Right ventricle myocardium superior (tissue), 1 donor: ENCODE measurements at regions not wholly inside any gene's neighbourhood (a gene's known extent, or its start where the extent isn't known, plus 50 kb on each side); places are given as distances from the start of the nearest gene placed in this dataset.

Experiments used
- ATAC-seq: fragments of 200-7000 bp; cut with Tn5 transposase; one replicate; pipeline ENCODE4 v1.9.1; 2020; ENCODE audit warnings: mild to moderate bottlenecking; ENCODE audit not compliant: poor library complexity
- DNase-seq: peaks from one replicate; pipeline ENCODE4 v3.0.0-alpha.2; 2020
- intact Hi-C: fragments of 100-400 bp; cut with DNase I; formaldehyde crosslinking; loops from one replicate; pipeline ENCODE4 v1.11.2; 2022
- donor health status: DM: no; HTN: yes; CAD: no; lungs with severe emphysema.

- no peak for ATAC-seq
- DNase-seq: no peak
- intact Hi-C loops: no loop called here
Measured at GRCh38 chr10:129233351-129234148, 233.5 kb upstream of the MGMT start.

- no peak for DNase-seq
- intact Hi-C loops: no loop called here
- ATAC-seq: no peak
Measured at GRCh38 chr10:129236274-129236691, 230.8 kb upstream of the MGMT start.

- intact Hi-C loops: no loop called here
- ATAC-seq (no peak), DNase-seq (no peak)
Measured at GRCh38 chr10:129241461-129241860, 225.6 kb upstream of the MGMT start.

GRCh38 chr10:129244298-129244697 lies 222.7 kb upstream of the MGMT start:
- intact Hi-C loops: no loop called here
- DNase-seq (no peak), ATAC-seq (no peak)

- intact Hi-C loops: no loop called here
- no peak for ATAC-seq
- DNase-seq: no peak
Measured at GRCh38 chr10:129244757-129245156, 222.3 kb upstream of the MGMT start.

GRCh38 chr10:129253161-129253864 lies 213.7 kb upstream of the MGMT start:
- intact Hi-C loops: no loop called here
- DNase-seq (no peak), ATAC-seq (no peak)

GRCh38 chr10:129253865-129254179 lies 213.2 kb upstream of the MGMT start:
- DNase-seq (no peak), ATAC-seq (no peak)
- intact Hi-C loops: no loop called here

- DNase-seq (no peak), ATAC-seq (peak; percentile 81)
- intact Hi-C loops: no loop called here
Measured at GRCh38 chr10:129258283-129258923, 208.6 kb upstream of the MGMT start.

GRCh38 chr10:129259128-129259815 lies 207.8 kb upstream of the MGMT start:
- intact Hi-C loops: no loop called here
- DNase-seq (no peak), ATAC-seq (peak; percentile 81)

GRCh38 chr10:129272176-129272575 lies 194.9 kb upstream of the MGMT start:
- DNase-seq (peak; percentile 48), ATAC-seq (peak; percentile 52)
- intact Hi-C loops: no loop called here

GRCh38 chr10:129272866-129273650 lies 194.0 kb upstream of the MGMT start:
- ATAC-seq: peak; percentile 64

GRCh38 chr10:129273860-129274259 lies 193.2 kb upstream of the MGMT start:
- no peak for ATAC-seq
- intact Hi-C loops: no loop called here

More at GRCh38 chr10:129272866-129273650, 194.0 kb upstream of the MGMT start:
- intact Hi-C loops: no loop called here
- DNase-seq: no peak

GRCh38 chr10:129274748-129275474 lies 192.1 kb upstream of the MGMT start:
- no peak for ATAC-seq
- intact Hi-C loops: no loop called here
- DNase-seq: no peak

More at GRCh38 chr10:129273860-129274259, 193.2 kb upstream of the MGMT start:
- DNase-seq: no peak

- ATAC-seq (no peak), DNase-seq (no peak)
- intact Hi-C loops: no loop called here
Measured at GRCh38 chr10:129275886-129276285, 191.2 kb upstream of the MGMT start.

- peak; percentile 48 for DNase-seq
- intact Hi-C loops: no loop called here
- peak; percentile 32 for ATAC-seq
Measured at GRCh38 chr10:129277084-129277483, 190.0 kb upstream of the MGMT start.

- ATAC-seq: no peak
- intact Hi-C loops: no loop called here
Measured at GRCh38 chr10:129277841-129278240, 189.2 kb upstream of the MGMT start.

GRCh38 chr10:129278686-129279085 lies 188.4 kb upstream of the MGMT start:
- DNase-seq (no peak), ATAC-seq (no peak)
- intact Hi-C loops: no loop called here

More at GRCh38 chr10:129277841-129278240, 189.2 kb upstream of the MGMT start:
- no peak for DNase-seq
